ENCODE measurements at regions not wholly inside any gene's neighbourhood (a gene's known extent, or its start where the extent isn't known, plus 50 kb on each side); places are given as distances from the start of the nearest gene placed in this dataset.

DNA sequence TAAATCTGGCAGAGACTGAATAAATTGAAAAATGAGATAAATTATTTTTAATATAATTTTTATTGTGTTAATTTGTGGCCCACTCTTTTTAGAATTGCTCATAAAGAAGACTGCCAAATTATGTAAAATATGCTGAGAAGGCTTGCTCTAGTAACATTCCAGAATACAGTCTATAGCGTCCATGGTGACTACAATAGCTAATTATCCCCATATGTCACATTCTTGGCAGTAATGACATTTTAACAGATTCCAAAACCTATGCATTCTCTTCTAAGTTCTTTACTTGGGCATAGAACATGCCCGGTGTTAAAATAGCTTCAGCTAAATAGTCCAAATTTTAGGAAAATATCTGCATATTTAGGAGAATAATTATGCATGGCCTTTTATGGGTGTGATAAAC, 697.0 kb upstream of the SEMA6A start:
- no peak for TF ChIP-seq POLR2AphosphoS5 (IDR thresholded peaks at IDR 0.05; ENCODE audit: low read depth, low read length)
- no peak for TF ChIP-seq POLR2A (IDR thresholded peaks at IDR 0.05; ENCODE audit: low read depth, low read length)
- TF ChIP-seq POU2F2 (IDR thresholded peaks at IDR 0.05; ENCODE audit: low read depth, low read length): no peak
- no peak for TF ChIP-seq TAF1 (IDR thresholded peaks at IDR 0.05; ENCODE audit: low read depth, low read length)
- TF ChIP-seq SPI1 (IDR thresholded peaks at IDR 0.05; ENCODE audit: low read depth, low read length): no peak
